HG03095 (cell line): ENCODE measurements at regions not wholly inside any gene's neighbourhood (a gene's known extent, or its start where the extent isn't known, plus 50 kb on each side); places are given as distances from the start of the nearest gene placed in this dataset.

Experiments
- ATAC-seq: cut with Tn5 transposase; IDR thresholded peaks from one replicate; pipeline ENCODE4 v1.9.1; 2021; ENCODE audit warnings: moderate library complexity; ENCODE audit not compliant: unreplicated experiment

- ATAC-seq = no peak
Measured at GRCh38 chr13:54841682-54842081, 1813.1 kb downstream of the OLFM4 start.

GRCh38 chr13:54845351-54845965 is 1816.8 kb downstream of the OLFM4 start:
- no peak for ATAC-seq

GRCh38 chr13:54852831-54853230 is 1824.2 kb downstream of the OLFM4 start:
- ATAC-seq = no peak

GRCh38 chr13:54859827-54860226 is 1831.2 kb downstream of the OLFM4 start:
- no peak for ATAC-seq

GRCh38 chr13:54875111-54875510 is 1846.5 kb downstream of the OLFM4 start:
- no peak for ATAC-seq

- ATAC-seq = no peak
Measured at GRCh38 chr13:54879036-54879435, 1850.4 kb downstream of the OLFM4 start.

- no peak for ATAC-seq
Measured at GRCh38 chr13:54884682-54885081, 1856.1 kb downstream of the OLFM4 start.

- no peak for ATAC-seq
Measured at GRCh38 chr13:54890976-54891375, 1862.4 kb downstream of the OLFM4 start.

GRCh38 chr13:54901316-54901715 is 1872.7 kb downstream of the OLFM4 start:
- ATAC-seq = no peak

- ATAC-seq = no peak
Measured at GRCh38 chr13:54912367-54912766, 1883.8 kb downstream of the OLFM4 start.

GRCh38 chr13:54913668-54914067 is 1885.1 kb downstream of the OLFM4 start:
- no peak for ATAC-seq

- no peak for ATAC-seq
Measured at GRCh38 chr13:54927538-54927937, 1898.9 kb downstream of the OLFM4 start.

GRCh38 chr13:54928071-54928470 is 1899.5 kb downstream of the OLFM4 start:
- no peak for ATAC-seq

GRCh38 chr13:54934121-54934520 is 1905.5 kb downstream of the OLFM4 start:
- ATAC-seq = no peak

- ATAC-seq = no peak
Measured at GRCh38 chr13:54945973-54946372, 1917.4 kb downstream of the OLFM4 start.

- ATAC-seq = no peak
Measured at GRCh38 chr13:54949735-54950134, 1921.1 kb downstream of the OLFM4 start.

GRCh38 chr13:54950546-54950945 is 1921.9 kb downstream of the OLFM4 start:
- no peak for ATAC-seq

- ATAC-seq = no peak
Measured at GRCh38 chr13:54953786-54954185, 1925.2 kb downstream of the OLFM4 start.

- ATAC-seq = no peak
Measured at GRCh38 chr13:54958781-54959180, 1930.2 kb downstream of the OLFM4 start.

GRCh38 chr13:54965881-54966280 is 1937.3 kb downstream of the OLFM4 start:
- ATAC-seq = no peak

- ATAC-seq = no peak
Measured at GRCh38 chr13:54972838-54973237, 1944.2 kb downstream of the OLFM4 start.

GRCh38 chr13:54975676-54976075 is 1947.1 kb downstream of the OLFM4 start:
- ATAC-seq = no peak

- ATAC-seq = no peak
Measured at GRCh38 chr13:54980651-54981050, 1952.0 kb downstream of the OLFM4 start.
